GM19467 (cell line): ENCODE measurements at regions not wholly inside any gene's neighbourhood (a gene's known extent, or its start where the extent isn't known, plus 50 kb on each side); places are given as distances from the start of the nearest gene placed in this dataset.
"Not testable (repeated sequence)": the region's sequence is repeated elsewhere in the genome, so short reads cannot be mapped to it uniquely, and the experiment has no call there.

ENCODE experiments used
- ATAC-seq: cut with Tn5 transposase; IDR thresholded peaks from one replicate; pipeline ENCODE4 v1.9.1; 2021; ENCODE audit warnings: mild to moderate bottlenecking, moderate library complexity; ENCODE audit not compliant: unreplicated experiment

- ATAC-seq: no peak
Observed at GRCh38 chr20:40634891-40635290, 54.1 kb downstream of the MAFB start.

GRCh38 chr20:40633123-40633850, 55.7 kb downstream of the MAFB start:
- no peak for ATAC-seq

DNA sequence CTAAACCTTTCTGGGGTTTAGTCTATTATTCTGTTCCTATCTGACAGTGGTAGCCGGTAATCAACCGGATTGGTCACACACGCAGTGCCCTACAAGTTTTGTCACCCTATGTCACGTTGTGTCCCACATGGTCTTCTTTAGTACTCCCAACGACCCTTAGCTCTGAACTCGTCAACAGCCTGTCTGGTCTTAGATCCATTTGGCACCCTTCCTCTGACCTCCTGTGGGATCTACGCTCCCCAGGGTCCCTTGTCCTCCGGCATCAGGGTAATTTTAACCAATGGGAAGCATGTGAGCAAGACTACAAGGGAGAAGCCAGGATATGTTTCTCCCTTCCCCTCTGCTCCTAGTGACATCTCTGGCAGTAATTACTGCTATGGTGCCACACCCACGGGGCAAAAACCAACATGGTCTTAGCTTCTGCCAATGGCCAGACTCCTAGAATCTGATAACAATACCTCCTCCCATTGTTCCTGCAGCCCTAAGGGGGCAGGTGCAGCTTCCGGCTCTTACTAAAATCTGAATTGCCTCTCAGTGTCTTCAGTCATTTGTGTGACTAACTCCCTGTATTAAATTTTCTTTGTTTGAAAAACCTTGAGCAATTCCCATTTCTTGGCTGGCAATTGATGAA, 56.6 kb downstream of the MAFB start:
- ATAC-seq: no peak

DNA sequence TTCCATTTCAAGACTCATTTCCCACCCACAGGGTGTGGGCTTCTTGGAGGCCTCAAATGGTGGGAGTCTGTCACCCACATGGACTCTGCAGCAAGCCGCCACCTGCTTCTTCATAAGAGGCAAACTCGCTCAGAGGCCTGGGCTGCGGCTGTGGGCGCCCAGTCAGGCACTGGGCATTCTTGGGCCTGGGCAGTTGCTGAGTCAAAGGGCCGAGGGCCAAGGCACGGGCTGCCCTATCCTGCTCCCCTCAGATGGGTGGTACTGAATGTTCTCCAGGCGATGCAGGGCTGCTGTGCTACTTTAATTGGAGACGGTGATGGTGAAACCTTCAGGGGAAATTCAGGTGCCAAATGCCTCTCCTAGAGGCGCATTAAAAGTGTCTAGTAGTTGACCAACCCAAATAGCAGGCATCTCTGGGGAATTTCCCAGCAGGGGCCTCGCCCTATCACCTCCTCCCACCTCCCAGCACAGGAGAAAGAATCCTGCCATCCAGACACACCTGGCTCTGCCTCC, 57.9 kb downstream of the MAFB start:
- ATAC-seq: no peak

GRCh38 chr20:40630713-40631112, 58.3 kb downstream of the MAFB start:
- no peak for ATAC-seq

- ATAC-seq: no peak
Observed at GRCh38 chr20:40630099-40630498, 58.9 kb downstream of the MAFB start.

DNA sequence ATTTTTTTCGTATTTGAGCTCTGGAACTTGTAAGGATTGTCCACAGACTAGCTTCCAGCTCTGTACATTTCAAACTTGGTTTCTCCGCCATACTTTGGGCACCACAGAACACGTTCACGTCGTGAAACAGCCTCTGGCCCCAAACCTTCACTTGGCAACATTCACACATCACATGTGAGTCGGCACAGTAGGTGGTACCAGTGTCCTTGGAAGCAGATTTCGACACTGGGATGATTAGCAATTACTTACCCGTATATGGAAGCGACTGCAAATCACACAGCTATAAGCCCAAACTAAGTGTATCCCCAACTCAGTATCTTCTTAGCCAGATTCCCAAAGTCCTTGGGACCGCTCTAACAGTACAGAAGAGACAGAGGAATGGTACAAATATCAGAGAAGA, 60.2 kb downstream of the MAFB start:
- ATAC-seq: no peak

DNA sequence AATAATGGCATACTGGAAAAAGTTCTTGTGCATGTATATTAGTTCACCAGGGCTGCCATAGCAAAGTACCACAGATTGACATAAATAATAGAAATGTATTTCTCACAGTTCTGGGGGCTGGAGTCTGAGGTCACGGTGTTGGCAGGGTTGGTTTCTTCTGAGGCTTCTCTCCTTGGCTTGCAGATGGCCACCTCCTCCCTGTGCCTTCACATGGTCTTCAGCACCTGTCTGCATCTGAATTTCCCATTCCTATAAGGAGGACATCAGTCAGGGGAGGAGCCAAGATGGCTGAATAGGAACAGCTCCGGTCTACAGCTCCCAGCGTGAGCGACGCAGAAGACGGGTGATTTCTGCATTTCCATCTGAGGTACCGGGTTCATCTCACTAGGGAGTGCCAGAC, 70.0 kb downstream of the MAFB start:
- not testable (repeated sequence) for ATAC-seq

- no peak for ATAC-seq
Observed at GRCh38 chr20:40617594-40617993, 71.4 kb downstream of the MAFB start.

DNA sequence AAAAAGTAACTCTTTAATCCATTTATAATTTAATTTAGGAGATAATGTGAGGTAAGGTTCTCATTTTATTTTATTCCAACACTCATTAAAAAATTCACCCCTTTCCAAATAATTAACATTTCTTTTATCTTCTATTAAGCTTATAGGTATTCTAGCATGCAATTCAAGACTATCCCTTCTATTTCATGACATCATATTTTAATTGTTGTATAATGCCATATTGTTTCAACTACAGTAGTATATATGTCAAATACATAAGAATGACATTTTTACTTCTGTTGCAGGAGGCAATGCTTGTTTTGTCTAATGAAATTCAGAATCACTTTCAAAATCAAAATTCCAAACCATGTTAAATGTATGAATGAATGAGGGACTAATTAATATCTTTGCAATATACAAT, 76.2 kb downstream of the MAFB start:
- no peak for ATAC-seq

DNA sequence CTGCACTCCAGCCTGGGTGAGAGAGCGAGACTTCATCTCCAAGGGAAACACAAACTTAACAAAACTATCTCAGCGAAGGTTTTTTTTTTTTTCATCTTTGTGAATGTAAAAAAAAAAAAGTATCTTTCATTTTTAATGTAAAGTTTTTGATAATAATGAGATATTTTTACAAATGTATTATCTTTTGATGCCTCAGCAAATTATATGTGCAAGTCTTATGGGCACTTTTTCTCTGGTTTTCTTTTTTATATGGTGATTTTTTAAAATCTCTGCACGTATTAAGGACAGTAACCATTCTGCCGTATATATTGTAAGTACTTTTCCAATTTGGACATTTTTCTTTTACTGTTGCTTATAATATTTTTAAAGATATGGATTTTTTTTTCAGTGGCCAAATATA, 76.8 kb downstream of the MAFB start:
- no peak for ATAC-seq

DNA sequence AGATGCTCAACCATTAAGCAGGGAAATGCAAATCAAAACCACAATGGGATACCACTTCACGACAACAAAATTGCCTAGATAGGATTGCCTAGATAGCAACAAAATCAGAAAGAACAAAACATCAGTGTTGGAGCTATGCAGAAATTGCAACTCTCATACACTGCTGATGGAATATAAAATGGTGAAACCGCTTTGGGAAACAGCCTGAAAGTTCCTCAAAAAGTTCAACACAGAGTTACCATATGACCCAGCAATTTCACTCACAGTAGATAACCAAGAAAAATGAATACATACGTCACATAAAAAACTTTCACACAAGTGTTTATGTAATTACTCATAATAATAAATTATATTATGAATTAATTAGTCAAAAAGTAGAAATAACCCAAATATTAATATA, 78.3 kb downstream of the MAFB start:
- ATAC-seq: no peak

DNA sequence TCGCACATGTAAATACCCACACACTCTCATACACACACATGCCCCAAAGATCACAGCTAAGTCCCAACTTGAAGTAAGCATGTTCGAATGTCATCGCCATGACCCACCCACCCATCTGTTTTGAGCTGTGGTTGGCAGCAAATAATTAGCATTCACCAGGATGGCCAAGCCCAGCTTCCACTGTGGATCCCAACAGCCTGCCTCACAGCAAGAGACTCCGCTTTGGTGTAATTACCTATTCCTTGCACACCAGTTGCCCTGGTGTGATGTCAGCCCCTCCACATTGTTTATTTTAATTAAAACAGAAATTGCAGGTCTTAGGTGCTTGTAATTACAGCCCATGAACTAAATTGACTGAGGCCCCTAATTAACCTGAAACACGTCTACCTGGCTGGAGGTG, 81.1 kb downstream of the MAFB start:
- ATAC-seq: no peak

GRCh38 chr20:40606660-40607059, 82.4 kb downstream of the MAFB start:
- no peak for ATAC-seq

DNA sequence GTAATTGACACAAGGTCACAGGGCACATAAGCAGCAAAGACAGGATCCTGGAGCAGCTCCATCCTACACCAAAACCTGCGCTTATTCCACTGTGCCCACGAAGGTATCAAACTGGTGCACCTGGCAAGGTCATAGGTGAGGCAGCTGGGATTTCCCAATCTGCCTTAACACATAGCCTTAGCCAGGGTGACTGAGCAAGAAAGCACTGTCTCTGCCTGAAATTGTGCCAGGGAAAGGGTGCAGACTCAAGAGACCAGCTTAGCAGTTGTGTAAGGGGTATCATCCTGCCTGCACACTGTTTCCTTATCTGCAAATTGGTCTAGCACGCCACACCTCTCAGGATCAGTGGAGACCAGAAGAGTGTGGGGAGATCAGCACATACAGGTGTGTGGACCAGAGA, 82.8 kb downstream of the MAFB start:
- no peak for ATAC-seq

DNA sequence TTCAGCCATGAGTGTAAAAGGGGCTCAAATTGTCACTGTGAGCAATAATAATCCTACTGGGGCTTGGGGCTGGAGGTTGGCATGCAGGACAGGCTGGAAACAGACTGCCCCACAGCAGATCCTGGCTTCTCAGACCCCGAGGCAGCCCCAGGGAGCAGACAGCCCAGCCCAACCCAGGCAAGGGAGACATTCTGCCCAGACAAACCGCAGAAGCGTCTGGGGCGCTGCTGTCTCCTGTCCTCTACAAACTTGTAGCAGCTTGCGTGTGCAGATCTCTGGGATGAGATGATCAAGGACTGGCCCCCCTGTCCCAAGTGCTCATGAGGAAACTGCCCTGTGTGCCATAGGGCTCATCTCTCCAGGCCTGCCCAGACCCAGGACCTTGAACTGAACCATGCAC, 84.6 kb downstream of the MAFB start:
- ATAC-seq: no peak

DNA sequence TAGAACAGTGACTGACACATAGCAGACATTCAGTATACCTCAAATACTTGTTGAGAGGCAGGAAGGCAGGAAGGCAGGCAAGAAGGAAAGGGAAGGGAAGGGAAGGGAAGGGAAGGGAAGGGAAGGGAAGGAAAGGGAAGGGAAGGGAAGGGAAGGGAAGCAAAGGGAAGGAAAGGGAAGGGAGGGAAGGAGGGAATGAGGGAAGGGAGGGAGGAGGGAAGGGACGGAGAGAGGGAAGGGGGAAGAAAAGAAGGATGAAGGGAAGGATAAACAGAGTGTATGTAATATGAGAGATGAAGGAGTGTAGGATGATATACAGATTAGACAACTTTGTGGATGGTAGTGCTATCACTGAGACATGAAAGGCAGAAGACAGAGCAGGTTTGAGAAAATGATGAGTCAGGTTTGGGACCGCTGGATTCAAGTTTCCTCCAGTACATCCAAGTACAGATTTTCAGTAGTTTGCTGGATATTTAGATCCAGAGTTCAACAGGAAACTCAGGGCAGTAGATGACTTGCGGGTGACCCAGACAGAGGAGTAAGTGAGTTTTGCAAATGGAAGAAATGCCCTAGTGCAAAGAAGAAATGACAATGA, 85.9 kb downstream of the MAFB start:
- no peak for ATAC-seq

DNA sequence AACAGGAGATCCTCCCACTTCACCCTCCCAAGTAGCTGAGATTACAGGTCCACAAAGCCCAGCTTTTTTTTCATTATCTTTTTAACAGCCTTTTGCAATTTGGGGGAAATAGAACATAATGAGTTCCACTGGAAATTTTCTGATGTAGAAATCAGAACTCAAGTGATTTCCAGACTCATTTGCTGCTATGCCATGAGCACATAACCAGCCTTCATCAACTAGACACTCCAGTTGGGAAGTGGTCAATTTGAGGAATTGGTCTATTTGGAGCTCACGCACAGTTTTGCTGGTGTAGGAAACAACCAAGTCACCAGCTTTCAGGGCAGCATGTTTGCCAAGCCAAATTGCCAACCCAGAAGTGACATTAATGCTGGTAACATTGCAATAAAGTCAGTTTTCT, 86.7 kb downstream of the MAFB start:
- no peak for ATAC-seq

- ATAC-seq: no peak
Observed at GRCh38 chr20:40600441-40601219, 88.4 kb downstream of the MAFB start.

DNA sequence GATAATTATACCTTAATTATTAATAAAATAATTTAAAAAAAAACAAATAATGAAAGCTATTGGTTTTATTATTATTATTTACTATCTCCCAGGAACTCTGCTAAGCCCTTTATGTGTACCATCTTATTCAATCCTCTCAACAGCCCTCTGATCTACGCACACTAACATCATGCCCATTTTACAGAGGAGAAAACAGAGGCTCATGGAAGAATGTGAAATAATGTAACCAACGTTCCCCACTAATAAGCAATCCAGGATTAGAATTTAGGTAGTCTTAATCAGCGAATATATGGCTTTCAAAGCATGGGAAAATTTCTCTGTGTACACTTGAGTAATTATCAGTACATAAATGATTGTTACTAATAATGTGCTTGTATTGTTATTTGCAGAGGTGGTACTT, 89.0 kb downstream of the MAFB start:
- ATAC-seq: no peak

DNA sequence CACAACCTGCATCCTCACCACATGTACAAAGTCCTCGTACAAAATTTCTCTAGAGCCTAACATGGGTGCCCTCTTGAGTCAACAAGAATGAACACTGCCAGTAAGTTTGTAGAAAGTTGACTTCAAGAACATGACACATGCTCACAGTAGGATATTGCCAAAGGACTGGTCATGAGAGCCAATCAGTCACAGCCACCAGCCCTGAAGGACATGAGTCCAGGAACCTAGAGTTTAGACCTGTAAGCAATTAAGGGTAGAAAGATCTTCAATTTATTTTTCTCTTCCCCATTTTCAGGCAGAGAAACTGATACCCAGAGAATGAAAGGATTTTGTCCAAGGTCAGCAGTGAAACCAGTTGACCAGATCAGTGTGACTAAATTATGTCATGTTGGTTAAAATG, 96.1 kb downstream of the MAFB start:
- ATAC-seq: no peak

GRCh38 chr20:40591536-40591935, 97.5 kb downstream of the MAFB start:
- no peak for ATAC-seq
